HEK293T (cell line): ENCODE measurements at regions not wholly inside any gene's neighbourhood (a gene's known extent, or its start where the extent isn't known, plus 50 kb on each side); places are given as distances from the start of the nearest gene placed in this dataset.

Source experiments
- BHLHE40 ChIP-seq: fragments of 450-650 bp; IDR thresholded peaks from 2 replicates; pipeline ENCODE4 v1.6.1; 2016; ENCODE audit warnings: mild to moderate bottlenecking, moderate library complexity, borderline replicate concordance
- SP1 ChIP-seq: fragments of 450-650 bp; IDR thresholded peaks from 2 replicates; pipeline ENCODE4 v1.6.1; 2017
- TARDBP ChIP-seq: fragments of 450-650 bp; IDR thresholded peaks from 2 replicates; pipeline ENCODE4 v1.6.1; 2016

- TF ChIP-seq TARDBP (no peak), SP1 (no peak), BHLHE40 (no peak)
Observed at GRCh38 chr6:121520337-121521163, 85.1 kb downstream of the GJA1 start.
